ENCODE measurements at regions not wholly inside any gene's neighbourhood (a gene's known extent, or its start where the extent isn't known, plus 50 kb on each side); places are given as distances from the start of the nearest gene placed in this dataset.

DNA sequence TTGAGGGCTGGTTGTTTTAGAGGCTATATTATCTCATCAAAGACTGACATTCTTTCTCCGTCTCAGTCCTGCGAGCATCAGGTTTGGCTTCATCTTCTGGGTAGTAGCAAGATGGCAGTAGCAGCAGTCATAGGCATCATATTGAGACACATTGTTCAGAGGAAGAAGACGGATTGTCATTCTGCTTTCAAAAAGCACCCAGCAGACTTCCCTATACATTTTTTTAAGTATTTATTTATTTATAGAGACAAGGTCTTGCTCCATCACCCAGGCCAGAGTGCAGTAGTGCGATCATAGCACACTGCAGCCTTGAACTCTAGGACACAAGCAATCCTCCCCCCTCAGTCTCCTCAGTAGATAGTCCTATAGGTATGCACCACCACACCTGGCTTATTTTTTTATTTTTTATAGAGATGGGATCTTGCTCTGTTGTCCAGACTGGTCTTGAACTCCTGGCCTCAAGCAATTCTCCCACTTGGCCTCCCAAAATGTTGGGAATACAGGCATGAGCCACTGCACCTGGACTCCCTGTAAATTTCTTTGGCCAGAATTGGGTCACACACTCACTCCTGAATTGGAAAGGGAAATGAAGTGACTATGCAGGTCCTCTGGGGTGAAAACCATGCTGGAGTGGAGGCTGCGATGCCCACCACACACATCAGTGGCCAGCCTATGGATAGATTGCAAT, 125.4 kb downstream of the SLC38A6 start:
- Mint-ChIP-seq H3K4me1 (ENCODE audit: low read depth, unreplicated experiment) (peaks cover 20% of the 10 kb centered on the region), H3K27me3 (ENCODE audit: unreplicated experiment) (peaks cover 3% of the 10 kb centered on the region), H3K4me3 (ENCODE audit: unreplicated experiment) (no peak overlapping the region), H3K36me3 (ENCODE audit: unreplicated experiment) (peaks cover 4% of the 10 kb centered on the region), H3K27ac (ENCODE audit: unreplicated experiment) (no peak overlapping the region), H3K9me3 (ENCODE audit: unreplicated experiment) (peaks cover 2% of the 10 kb centered on the region)
- DNase-seq: no peak
- TF ChIP-seq, protein P1, sequence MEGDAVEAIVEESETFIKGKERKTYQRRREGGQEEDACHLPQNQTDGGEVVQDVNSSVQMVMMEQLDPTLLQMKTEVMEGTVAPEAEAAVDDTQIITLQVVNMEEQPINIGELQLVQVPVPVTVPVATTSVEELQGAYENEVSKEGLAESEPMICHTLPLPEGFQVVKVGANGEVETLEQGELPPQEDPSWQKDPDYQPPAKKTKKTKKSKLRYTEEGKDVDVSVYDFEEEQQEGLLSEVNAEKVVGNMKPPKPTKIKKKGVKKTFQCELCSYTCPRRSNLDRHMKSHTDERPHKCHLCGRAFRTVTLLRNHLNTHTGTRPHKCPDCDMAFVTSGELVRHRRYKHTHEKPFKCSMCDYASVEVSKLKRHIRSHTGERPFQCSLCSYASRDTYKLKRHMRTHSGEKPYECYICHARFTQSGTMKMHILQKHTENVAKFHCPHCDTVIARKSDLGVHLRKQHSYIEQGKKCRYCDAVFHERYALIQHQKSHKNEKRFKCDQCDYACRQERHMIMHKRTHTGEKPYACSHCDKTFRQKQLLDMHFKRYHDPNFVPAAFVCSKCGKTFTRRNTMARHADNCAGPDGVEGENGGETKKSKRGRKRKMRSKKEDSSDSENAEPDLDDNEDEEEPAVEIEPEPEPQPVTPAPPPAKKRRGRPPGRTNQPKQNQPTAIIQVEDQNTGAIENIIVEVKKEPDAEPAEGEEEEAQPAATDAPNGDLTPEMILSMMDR (IDR thresholded peaks at IDR 0.05; ENCODE audit: partially characterized antibody, unreplicated experiment): no peak

- no peak overlapping the region for H3K27ac Mint-ChIP-seq (ENCODE audit: unreplicated experiment)
- peaks cover 9% of the 10 kb centered on the region for H3K4me1 Mint-ChIP-seq (ENCODE audit: low read depth, unreplicated experiment)
- H3K4me3 Mint-ChIP-seq (ENCODE audit: unreplicated experiment): no peak overlapping the region
- TF ChIP-seq, protein P1 (IDR thresholded peaks at IDR 0.05; ENCODE audit: partially characterized antibody, unreplicated experiment): no peak
- DNase-seq: no peak
- H3K9me3 Mint-ChIP-seq (ENCODE audit: unreplicated experiment): peaks cover 2% of the 10 kb centered on the region
- H3K27me3 Mint-ChIP-seq (ENCODE audit: unreplicated experiment): no peaks in the 10 kb centered on the region
- no peaks in the 10 kb centered on the region for H3K36me3 Mint-ChIP-seq (ENCODE audit: unreplicated experiment)
These were observed 123.3 kb downstream of the SLC38A6 start for GRCh38 chr14:61104358-61104757.

DNA sequence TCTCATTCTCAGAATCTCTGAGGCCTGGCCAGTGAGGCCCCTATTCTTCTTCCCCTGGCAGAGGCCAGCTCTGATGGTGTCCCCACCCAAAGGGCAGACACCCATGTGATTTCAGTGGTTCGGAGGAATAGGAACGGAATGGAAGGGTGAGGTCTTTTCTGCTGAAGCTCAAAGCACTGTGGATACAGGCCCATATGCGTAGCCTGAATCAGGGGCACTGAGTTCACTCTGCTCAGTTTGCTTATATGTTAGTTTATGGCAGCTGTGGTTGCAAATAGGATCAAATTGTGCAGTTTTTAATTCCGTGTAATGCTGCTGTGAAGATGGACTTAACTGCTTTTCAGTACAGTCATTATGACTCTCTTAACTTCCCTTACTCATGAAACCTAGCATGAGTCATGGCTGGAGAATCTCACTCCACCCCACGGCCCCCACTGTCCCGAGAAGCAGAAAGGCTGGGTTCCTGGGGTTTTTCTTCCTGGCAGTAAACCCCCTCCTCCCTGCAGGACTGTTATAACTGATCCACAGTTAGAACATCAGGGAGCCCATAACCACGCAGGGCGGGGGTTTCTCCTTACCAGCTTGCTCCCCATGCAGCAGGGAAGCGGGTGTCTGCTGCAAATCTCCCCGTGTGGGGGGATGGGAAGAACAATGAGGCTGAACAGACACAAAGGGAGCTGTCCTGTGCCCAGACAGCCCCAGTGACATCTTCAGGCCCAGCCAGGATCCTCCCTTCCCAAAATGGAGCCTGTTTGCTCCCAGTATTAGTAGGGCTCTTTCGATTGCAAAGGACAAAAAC, 122.7 kb downstream of the SLC38A6 start:
- Mint-ChIP-seq H3K4me3 (ENCODE audit: unreplicated experiment) (no peak overlapping the region), H3K9me3 (ENCODE audit: unreplicated experiment) (peaks cover 2% of the 10 kb centered on the region), H3K4me1 (ENCODE audit: low read depth, unreplicated experiment) (peaks cover 4% of the 10 kb centered on the region), H3K27me3 (ENCODE audit: unreplicated experiment) (no peaks in the 10 kb centered on the region), H3K36me3 (ENCODE audit: unreplicated experiment) (no peaks in the 10 kb centered on the region), H3K27ac (ENCODE audit: unreplicated experiment) (no peak overlapping the region)
- TF ChIP-seq, protein P1 (IDR thresholded peaks at IDR 0.05; ENCODE audit: partially characterized antibody, unreplicated experiment): no peak
- no peak for DNase-seq

DNA sequence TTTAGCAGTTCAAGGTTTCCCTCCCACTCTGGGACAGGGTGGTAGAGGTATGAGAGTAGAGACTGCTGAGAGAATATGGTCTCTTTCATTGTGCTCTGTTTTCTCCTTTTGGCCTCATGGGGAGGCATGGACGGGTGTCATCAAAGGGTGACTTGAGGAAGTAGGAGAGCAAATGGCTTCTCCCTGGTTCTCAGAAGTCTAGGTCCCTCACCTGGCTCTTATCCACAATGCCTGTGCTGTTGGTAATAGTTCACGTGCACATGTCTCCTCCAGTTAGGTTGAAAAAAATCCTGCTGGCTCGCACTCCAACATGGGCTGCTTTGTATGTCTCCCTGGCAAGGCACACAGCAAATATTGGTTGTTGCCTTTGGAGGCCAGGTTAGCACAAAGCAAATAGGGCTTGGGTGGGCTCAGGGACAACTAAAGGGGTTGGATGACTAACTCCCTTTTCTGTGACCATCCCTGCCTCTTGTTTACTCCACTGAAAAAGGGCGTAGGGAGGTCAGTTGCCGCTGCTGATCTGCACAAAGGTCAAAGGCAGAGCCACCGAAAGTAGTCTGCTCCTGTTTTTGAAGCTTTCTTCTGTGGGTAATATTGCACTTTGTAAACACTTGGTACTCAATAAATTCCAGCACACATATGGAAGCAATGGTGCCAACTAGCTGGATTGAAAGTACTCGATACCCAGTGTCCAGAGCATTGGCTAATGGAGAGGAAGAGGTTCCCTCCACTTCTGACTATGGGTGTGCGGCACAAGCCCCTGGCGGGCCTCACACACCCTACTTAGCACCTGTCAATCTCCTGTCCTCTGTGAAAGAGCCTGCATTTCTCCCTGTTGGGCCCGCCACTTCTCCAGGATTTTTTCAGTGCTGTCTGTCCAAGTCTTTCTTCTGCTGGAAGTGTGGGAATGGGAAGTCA, 121.8 kb downstream of the SLC38A6 start:
- Mint-ChIP-seq H3K27me3 (ENCODE audit: unreplicated experiment) (no peaks in the 10 kb centered on the region), H3K36me3 (ENCODE audit: unreplicated experiment) (no peaks in the 10 kb centered on the region), H3K4me1 (ENCODE audit: low read depth, unreplicated experiment) (peaks cover 3% of the 10 kb centered on the region), H3K4me3 (ENCODE audit: unreplicated experiment) (no peak overlapping the region), H3K9me3 (ENCODE audit: unreplicated experiment) (peaks cover 2% of the 10 kb centered on the region), H3K27ac (ENCODE audit: unreplicated experiment) (no peak overlapping the region)
- DNase-seq: no peak
- TF ChIP-seq, protein P1 (IDR thresholded peaks at IDR 0.05; ENCODE audit: partially characterized antibody, unreplicated experiment): no peak
